HepG2 (cell line): ENCODE measurements at regions not wholly inside any gene's neighbourhood (a gene's known extent, or its start where the extent isn't known, plus 50 kb on each side); places are given as distances from the start of the nearest gene placed in this dataset.
A peak's percentile ranks its signal among the peaks of the same experiment; 100 is the strongest.

ENCODE experiments used
- MIER3 ChIP-seq: IDR thresholded peaks from 2 replicates; pipeline ENCODE4 v1.6.1; 2016; ENCODE audit warnings: missing compliant biosample characterization, borderline replicate concordance
- NCOA2 ChIP-seq: sonication (generic); formaldehyde crosslinking; IDR thresholded peaks from 2 replicates; pipeline ENCODE4 v1.8.0; 2022; ENCODE audit warnings: inconsistent platforms
- NR2C2 ChIP-seq: sonication (generic); formaldehyde crosslinking; IDR thresholded peaks from 2 replicates; pipeline ENCODE4 v1.4.0; 2020; ENCODE audit warnings: missing genetic modification reagents, mild to moderate bottlenecking, moderate library complexity, borderline replicate concordance
- NR2F6 ChIP-seq, 2 experiments: IDR thresholded peaks; 2 replicates each; pipeline ENCODE4 v1.6.1; 2016; ENCODE audit warnings: antibody characterized with exemption in 1 of 2, mild to moderate bottlenecking in 1 of 2
- SIN3A ChIP-seq: IDR thresholded peaks from 2 replicates; pipeline ENCODE4 v1.6.1; 2011; ENCODE audit warnings: low read depth, mild to moderate bottlenecking, control low read depth, low read length, borderline replicate concordance
- ZNF274 ChIP-seq: sonication (generic); formaldehyde crosslinking; IDR thresholded peaks from 2 replicates; pipeline ENCODE4 v1.5.1; 2020; ENCODE audit warnings: mild to moderate bottlenecking, missing genetic modification reagents
- ZNF644 ChIP-seq: IDR thresholded peaks from 2 replicates; pipeline ENCODE4 v1.6.1; 2016; ENCODE audit warnings: low read depth
- ZNF652 ChIP-seq: IDR thresholded peaks from 2 replicates; pipeline ENCODE4 v1.6.1; 2016; ENCODE audit warnings: low read depth, borderline replicate concordance
- ZNF776 ChIP-seq: sonication (generic); formaldehyde crosslinking; IDR thresholded peaks from 2 replicates; pipeline ENCODE4 v1.4.0; 2020; ENCODE audit warnings: mild to moderate bottlenecking, missing genetic modification reagents
- ZNF879 ChIP-seq: sonication (generic); formaldehyde crosslinking; IDR thresholded peaks from 2 replicates; pipeline ENCODE4 v1.8.1; 2023; ENCODE audit warnings: missing genetic modification reagents
- ZSCAN21 ChIP-seq: sonication (generic); formaldehyde crosslinking; IDR thresholded peaks from 2 replicates; pipeline ENCODE4 v1.8.0; 2022; ENCODE audit warnings: mild to moderate bottlenecking, missing genetic modification reagents, moderate library complexity, borderline replicate concordance
- TF ChIP-seq, protein P1 (sequence below): IDR thresholded peaks from 2 replicates; pipeline ENCODE4 v1.6.1; 2016; ENCODE audit warnings: missing genetic modification reagents, missing compliant biosample characterization
- TF ChIP-seq, protein P2 (sequence below): sonication (generic); formaldehyde crosslinking; conservative IDR thresholded peaks from 2 replicates; pipeline ENCODE4 v1.4.0; 2020; ENCODE audit warnings: mild to moderate bottlenecking, missing genetic modification reagents, moderate library complexity
- TF ChIP-seq, protein P3 (sequence below): IDR thresholded peaks from 2 replicates; pipeline ENCODE4 v1.6.1; 2016; ENCODE audit warnings: low read depth, borderline replicate concordance
- TF ChIP-seq, protein P4 (sequence below): sonication (generic); formaldehyde crosslinking; IDR thresholded peaks from 2 replicates; pipeline ENCODE4 v1.4.0; 2020; ENCODE audit warnings: mild to moderate bottlenecking, missing genetic modification reagents, borderline replicate concordance

DNA sequence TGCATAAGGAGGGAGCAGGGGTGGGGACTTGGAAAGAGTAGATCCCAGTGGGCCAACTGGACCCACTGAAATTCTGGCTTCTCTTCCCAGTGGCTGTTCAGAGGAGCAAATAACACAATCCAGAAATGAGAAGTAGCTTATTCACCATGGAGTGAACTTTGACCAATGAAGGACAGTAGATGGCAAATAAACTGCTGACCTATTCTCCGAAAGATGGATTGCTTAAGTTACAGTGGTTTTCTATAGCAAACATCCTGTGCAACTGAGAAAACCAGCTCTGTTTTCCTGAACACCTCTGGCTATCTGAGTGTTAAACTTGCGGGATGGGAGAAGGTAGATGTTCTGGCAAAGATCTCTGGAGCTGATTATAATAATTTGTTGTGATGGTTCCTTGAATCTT, 325.1 kb downstream of the SPATA31D1 start (continued):
- TF ChIP-seq, protein P1, sequence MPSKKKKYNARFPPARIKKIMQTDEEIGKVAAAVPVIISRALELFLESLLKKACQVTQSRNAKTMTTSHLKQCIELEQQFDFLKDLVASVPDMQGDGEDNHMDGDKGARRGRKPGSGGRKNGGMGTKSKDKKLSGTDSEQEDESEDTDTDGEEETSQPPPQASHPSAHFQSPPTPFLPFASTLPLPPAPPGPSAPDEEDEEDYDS = no peak
- TF ChIP-seq SIN3A (no peak), ZNF776 (CRISPR knock-in tag) (no peak), ZNF274 (no peak), NCOA2 (CRISPR knock-in tag) (peak; percentile 41; the same call in 1 of the 2 replicates), MIER3 (CRISPR knock-in tag) (no peak), ZNF879 (CRISPR knock-in tag) (no peak), ZNF644 (peak; percentile 63; the same call in 1 of the 2 replicates), ZNF652 (CRISPR knock-in tag) (peak; percentile 46; the same call in 1 of the 2 replicates), NR2C2 (CRISPR knock-in tag) (no peak), NR2F6 (IDR thresholded peaks at IDR 0.05) (0 out of 2 replicates have a peak, but pooled peaks have one; percentile 34), NR2F6 (CRISPR knock-in tag; IDR thresholded peaks at IDR 0.05) (peak; percentile 38; the same call in 1 of the 2 replicates), ZSCAN21 (no peak)
- TF ChIP-seq, protein P2, sequence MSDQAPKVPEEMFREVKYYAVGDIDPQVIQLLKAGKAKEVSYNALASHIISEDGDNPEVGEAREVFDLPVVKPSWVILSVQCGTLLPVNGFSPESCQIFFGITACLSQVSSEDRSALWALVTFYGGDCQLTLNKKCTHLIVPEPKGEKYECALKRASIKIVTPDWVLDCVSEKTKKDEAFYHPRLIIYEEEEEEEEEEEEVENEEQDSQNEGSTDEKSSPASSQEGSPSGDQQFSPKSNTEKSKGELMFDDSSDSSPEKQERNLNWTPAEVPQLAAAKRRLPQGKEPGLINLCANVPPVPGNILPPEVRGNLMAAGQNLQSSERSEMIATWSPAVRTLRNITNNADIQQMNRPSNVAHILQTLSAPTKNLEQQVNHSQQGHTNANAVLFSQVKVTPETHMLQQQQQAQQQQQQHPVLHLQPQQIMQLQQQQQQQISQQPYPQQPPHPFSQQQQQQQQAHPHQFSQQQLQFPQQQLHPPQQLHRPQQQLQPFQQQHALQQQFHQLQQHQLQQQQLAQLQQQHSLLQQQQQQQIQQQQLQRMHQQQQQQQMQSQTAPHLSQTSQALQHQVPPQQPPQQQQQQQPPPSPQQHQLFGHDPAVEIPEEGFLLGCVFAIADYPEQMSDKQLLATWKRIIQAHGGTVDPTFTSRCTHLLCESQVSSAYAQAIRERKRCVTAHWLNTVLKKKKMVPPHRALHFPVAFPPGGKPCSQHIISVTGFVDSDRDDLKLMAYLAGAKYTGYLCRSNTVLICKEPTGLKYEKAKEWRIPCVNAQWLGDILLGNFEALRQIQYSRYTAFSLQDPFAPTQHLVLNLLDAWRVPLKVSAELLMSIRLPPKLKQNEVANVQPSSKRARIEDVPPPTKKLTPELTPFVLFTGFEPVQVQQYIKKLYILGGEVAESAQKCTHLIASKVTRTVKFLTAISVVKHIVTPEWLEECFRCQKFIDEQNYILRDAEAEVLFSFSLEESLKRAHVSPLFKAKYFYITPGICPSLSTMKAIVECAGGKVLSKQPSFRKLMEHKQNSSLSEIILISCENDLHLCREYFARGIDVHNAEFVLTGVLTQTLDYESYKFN (CRISPR knock-in tag) = peak; percentile 51
- TF ChIP-seq, protein P3, sequence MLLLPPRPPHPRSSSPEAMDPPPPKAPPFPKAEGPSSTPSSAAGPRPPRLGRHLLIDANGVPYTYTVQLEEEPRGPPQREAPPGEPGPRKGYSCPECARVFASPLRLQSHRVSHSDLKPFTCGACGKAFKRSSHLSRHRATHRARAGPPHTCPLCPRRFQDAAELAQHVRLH = no peak
- TF ChIP-seq, protein P4, sequence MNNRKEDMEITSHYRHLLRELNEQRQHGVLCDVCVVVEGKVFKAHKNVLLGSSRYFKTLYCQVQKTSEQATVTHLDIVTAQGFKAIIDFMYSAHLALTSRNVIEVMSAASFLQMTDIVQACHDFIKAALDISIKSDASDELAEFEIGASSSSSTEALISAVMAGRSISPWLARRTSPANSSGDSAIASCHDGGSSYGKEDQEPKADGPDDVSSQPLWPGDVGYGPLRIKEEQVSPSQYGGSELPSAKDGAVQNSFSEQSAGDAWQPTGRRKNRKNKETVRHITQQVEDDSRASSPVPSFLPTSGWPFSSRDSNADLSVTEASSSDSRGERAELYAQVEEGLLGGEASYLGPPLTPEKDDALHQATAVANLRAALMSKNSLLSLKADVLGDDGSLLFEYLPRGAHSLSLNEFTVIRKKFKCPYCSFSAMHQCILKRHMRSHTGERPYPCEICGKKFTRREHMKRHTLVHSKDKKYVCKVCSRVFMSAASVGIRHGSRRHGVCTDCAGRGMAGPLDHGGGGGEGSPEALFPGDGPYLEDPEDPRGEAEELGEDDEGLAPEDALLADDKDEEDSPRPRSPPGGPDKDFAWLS (CRISPR knock-in tag) = no peak
